ENCODE measurements at regions not wholly inside any gene's neighbourhood (a gene's known extent, or its start where the extent isn't known, plus 50 kb on each side); places are given as distances from the start of the nearest gene placed in this dataset.
A peak's percentile ranks its signal among the peaks of the same experiment; 100 is the strongest.

DNA sequence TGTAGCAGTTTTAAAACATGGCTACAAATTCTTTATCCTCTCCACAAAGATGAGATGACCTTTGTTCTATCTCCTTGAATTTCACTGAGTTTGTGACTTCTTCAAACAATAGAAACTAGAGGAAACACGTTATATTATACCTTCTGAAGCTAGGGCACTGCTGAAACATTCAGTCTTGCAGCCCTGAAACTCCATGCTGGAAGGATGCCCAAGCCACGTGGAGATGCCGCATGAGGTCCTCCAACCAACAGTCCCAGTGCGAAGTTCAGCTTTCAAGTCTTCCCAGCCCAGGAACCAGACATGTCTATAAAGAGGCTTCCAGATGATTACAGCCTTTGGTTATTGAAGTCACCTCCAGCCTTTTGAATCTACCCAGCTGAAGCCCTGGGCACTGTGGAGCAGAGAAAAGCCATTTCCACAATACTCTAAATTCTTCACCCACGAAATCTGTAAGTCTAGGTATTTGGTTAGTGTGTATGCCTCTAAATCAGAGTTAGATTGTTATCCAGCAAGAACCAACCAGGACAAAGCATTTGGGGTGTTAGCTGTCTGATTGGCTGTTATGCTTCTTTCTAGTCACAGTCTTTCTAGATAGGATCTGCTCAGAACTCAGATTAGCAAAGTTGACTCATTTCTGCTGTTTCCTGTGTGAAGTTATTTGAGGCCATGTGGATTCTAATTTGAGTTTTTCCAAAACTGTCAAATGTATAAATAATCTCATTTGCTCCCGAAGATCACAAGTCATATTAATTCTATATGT is 186.5 kb upstream of the TMEM72 start:
- no peak for DNase-seq (ENCODE audit: low spot score in 2 of 2)
- Histone ChIP-seq H3K9me3 (peaks cover 0 to 8% (median 0%) of the 10 kb centered on the region in 4 donors), H3K27me3 (no peaks in the 10 kb centered on the region), H3K4me1 (peaks cover 0 to 12% (median 0%) of the 10 kb centered on the region in 4 donors), H3K27ac (no peak overlapping the region), H3K36me3 (no peaks in the 10 kb centered on the region), H3K4me3 (no peak overlapping the region)
- 71 to 74% methylated on average over 6 of the region's 6 CpGs for WGBS, 2 donors
- TF ChIP-seq POLR2A (IDR thresholded peaks at IDR 0.05) (no peak), EP300 (IDR thresholded peaks at IDR 0.05) (no peak)
- TF ChIP-seq, protein P1, sequence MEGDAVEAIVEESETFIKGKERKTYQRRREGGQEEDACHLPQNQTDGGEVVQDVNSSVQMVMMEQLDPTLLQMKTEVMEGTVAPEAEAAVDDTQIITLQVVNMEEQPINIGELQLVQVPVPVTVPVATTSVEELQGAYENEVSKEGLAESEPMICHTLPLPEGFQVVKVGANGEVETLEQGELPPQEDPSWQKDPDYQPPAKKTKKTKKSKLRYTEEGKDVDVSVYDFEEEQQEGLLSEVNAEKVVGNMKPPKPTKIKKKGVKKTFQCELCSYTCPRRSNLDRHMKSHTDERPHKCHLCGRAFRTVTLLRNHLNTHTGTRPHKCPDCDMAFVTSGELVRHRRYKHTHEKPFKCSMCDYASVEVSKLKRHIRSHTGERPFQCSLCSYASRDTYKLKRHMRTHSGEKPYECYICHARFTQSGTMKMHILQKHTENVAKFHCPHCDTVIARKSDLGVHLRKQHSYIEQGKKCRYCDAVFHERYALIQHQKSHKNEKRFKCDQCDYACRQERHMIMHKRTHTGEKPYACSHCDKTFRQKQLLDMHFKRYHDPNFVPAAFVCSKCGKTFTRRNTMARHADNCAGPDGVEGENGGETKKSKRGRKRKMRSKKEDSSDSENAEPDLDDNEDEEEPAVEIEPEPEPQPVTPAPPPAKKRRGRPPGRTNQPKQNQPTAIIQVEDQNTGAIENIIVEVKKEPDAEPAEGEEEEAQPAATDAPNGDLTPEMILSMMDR (IDR thresholded peaks at IDR 0.05), result no peak

DNA sequence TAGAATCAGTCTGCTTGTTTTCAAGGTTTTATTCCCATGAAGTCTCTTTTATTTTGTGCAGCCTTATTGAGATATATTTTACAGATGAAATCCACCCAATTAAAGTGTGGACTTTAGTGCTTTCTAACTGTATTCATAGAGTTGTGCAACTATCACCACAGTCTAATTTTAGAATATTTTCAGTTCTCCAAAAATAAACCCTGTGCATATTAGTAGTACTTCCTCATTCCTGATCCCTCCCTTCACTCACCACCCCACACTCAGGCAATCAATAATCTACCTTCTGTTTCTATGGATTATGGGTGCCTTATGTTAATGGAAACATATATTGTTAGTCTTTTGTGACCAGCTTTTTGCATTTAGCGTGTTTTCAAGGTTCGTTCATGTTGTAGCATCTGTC is 185.7 kb upstream of the TMEM72 start:
- peaks cover 0 to 13% (median 0%) of the 10 kb centered on the region in 4 donors for H3K9me3 ChIP-seq
- WGBS, 2 donors, result 92 to 97% methylated on average over 2 of the region's 2 CpGs
- no peaks in the 10 kb centered on the region for H3K27me3 ChIP-seq
- H3K27ac ChIP-seq, result no peak overlapping the region
- H3K36me3 ChIP-seq, result no peaks in the 10 kb centered on the region
- TF ChIP-seq EP300 (IDR thresholded peaks at IDR 0.05) (peak in 1 of 2 donors; percentile 27), POLR2A (IDR thresholded peaks at IDR 0.05) (no peak)
- TF ChIP-seq, protein P1 (IDR thresholded peaks at IDR 0.05), result no peak
- no peak overlapping the region for H3K4me3 ChIP-seq
- H3K4me1 ChIP-seq, result peaks cover 0 to 12% (median 0%) of the 10 kb centered on the region in 4 donors
- no peak for DNase-seq (ENCODE audit: low spot score in 2 of 2)

DNA sequence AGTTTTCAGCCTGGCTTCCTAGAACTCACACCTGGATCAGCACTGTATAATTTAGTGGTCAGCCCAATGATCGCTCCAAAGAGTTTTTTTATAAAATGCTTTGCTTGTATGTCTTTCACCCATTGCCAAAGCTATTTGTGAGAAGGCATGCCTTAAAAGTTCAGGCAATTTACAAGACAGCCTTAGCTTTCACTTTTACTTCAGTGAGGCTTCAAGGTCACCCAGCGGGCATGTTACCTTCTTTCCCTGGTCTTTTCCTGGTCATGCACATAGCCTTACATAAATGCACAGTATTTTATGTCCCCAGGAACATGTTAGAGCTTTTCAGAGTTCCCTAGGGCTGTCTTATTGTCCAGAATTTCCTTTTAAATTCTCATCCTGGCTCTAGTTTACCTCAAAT is 179.9 kb upstream of the TMEM72 start:
- Histone ChIP-seq H3K4me1 (no peaks in the 10 kb centered on the region), H3K4me3 (no peak overlapping the region), H3K36me3 (no peaks in the 10 kb centered on the region), H3K27me3 (no peaks in the 10 kb centered on the region), H3K27ac (no peak overlapping the region), H3K9me3 (peaks cover 0 to 15% (median 0%) of the 10 kb centered on the region in 4 donors)
- TF ChIP-seq POLR2A (IDR thresholded peaks at IDR 0.05), result no peak
- TF ChIP-seq, protein P1 (IDR thresholded peaks at IDR 0.05), result no peak
- no peak for TF ChIP-seq EP300 (IDR thresholded peaks at IDR 0.05)
- WGBS, 2 donors, result 81 to 94% methylated on average over 2 of the region's 2 CpGs
- DNase-seq (ENCODE audit: low spot score in 2 of 2), result no peak

DNA sequence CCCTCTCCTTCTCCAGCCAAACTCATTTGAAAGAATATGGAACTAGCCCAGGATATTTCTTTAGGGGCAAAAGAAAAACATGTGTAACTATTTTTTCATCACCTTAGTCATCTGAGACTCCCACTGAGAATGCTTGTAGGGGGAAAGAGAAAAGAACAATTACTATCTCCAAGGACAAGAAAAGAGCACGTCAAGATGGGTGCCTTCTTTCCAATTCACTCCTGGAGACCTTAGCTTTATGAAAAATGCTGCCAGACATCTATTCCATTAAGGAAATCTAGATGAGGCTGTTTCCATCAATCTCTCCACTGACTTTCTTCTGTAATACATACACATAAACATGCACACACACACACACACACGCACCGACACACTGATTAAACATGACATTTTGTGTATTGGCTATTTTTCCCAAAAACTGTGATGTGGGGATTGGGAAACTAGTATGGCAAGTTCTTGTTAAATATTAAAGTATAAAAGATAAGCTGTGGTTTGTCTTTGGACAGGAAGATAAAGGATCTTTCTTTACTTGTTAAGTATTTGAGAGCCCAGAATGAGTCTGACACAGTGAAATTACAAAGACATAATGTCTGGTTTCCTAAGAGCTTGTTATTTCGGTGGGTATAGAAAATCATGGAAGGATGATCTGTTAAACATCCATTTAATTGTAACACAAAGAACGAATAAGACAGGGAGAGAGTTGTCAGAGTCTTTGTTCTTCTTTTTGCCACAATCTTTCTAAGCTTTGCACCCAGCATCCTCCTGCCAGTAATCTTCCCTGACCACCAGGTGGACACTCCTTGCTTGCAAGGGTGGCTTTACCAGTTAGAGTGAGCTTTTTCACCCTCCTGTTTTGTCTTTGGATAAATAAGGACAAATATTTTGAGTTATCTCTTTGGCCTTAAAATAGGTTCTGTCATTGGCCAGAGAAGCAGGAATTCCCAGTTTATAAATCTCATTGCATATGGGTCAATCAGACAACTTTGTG is 177.3 kb upstream of the TMEM72 start:
- TF ChIP-seq POLR2A (IDR thresholded peaks at IDR 0.05) (no peak), EP300 (IDR thresholded peaks at IDR 0.05) (no peak)
- TF ChIP-seq, protein P1 (IDR thresholded peaks at IDR 0.05), result no peak
- Histone ChIP-seq H3K27ac (no peak overlapping the region), H3K4me3 (no peak overlapping the region), H3K36me3 (no peaks in the 10 kb centered on the region), H3K9me3 (peaks cover 0 to 7% (median 0%) of the 10 kb centered on the region in 4 donors), H3K27me3 (no peaks in the 10 kb centered on the region), H3K4me1 (no peaks in the 10 kb centered on the region)
- no peak for DNase-seq (ENCODE audit: low spot score in 2 of 2)
- WGBS, 2 donors, result 61 to 77% methylated on average over 5 of the region's 5 CpGs
